ENCODE measurements at regions not wholly inside any gene's neighbourhood (a gene's known extent, or its start where the extent isn't known, plus 50 kb on each side); places are given as distances from the start of the nearest gene placed in this dataset.
"Not testable (repeated sequence)": the region's sequence is repeated elsewhere in the genome, so short reads cannot be mapped to it uniquely, and the experiment has no call there.

- not testable (repeated sequence) for H3K18ac ChIP-seq (ENCODE audit: low read depth in 1 of 2, low read length in 2 of 2); H3K27me3 ChIP-seq (ENCODE audit: control insufficient read depth in 1 of 2, insufficient read depth in 1 of 2, low read length in 2 of 2); H2BK5ac ChIP-seq (ENCODE audit: low read depth, low read length, poor library complexity, severe bottlenecking); H3K4me3 ChIP-seq (ENCODE audit: insufficient read depth in 1 of 2, low read depth in 1 of 2, low read length in 2 of 2); H2BK12ac ChIP-seq (ENCODE audit: low read length in 2 of 2); H2BK15ac ChIP-seq (ENCODE audit: low read depth, poor library complexity, severe bottlenecking); H2AK5ac ChIP-seq (ENCODE audit: low read length, severe bottlenecking); H2BK120ac ChIP-seq (ENCODE audit: low read depth, low read length); H3K9ac ChIP-seq (ENCODE audit: low read length); H3K23ac ChIP-seq (ENCODE audit: low read length in 2 of 2); H3K36me3 ChIP-seq (ENCODE audit: control insufficient read depth in 1 of 2, insufficient read depth in 2 of 2, low read depth in 1 of 2, low read length in 2 of 2); H3K79me1 ChIP-seq (replicated peaks; ENCODE audit: low read length, poor library complexity, severe bottlenecking); H3K4me1 ChIP-seq (ENCODE audit: control insufficient read depth, insufficient read depth, low read depth, low read length); H4K8ac ChIP-seq (ENCODE audit: low read length); DNase-seq; H3K14ac ChIP-seq (ENCODE audit: low read length in 2 of 2); H3K4ac ChIP-seq (ENCODE audit: low read depth in 1 of 2, low read length in 2 of 2); H3K4me2 ChIP-seq (ENCODE audit: low read length, poor library complexity, severe bottlenecking); H2AFZ ChIP-seq (ENCODE audit: low read depth, low read length); H3K27ac ChIP-seq (ENCODE audit: low read length, poor library complexity, severe bottlenecking); H4K91ac ChIP-seq (ENCODE audit: low read length)
- H3K9me3 ChIP-seq (ENCODE audit: control insufficient read depth, low read length): peaks cover 24% of the 10 kb centered on the region
- 88% methylated on average over 6 of the region's 6 CpGs for WGBS
These were observed 1737.8 kb upstream of the ACO1 start for GRCh38 chr9:30646639-30647038.

GRCh38 chr9:30661925-30662324, 1722.5 kb upstream of the ACO1 start:
- Histone ChIP-seq H3K9me3 (ENCODE audit: control insufficient read depth, low read length) (no peaks in the 10 kb centered on the region), H3K27ac (ENCODE audit: low read length, poor library complexity, severe bottlenecking) (no peak overlapping the region), H3K36me3 (ENCODE audit: control insufficient read depth in 1 of 2, insufficient read depth in 2 of 2, low read depth in 1 of 2, low read length in 2 of 2) (no peaks in the 10 kb centered on the region), H2BK5ac (ENCODE audit: low read depth, low read length, poor library complexity, severe bottlenecking) (no peak overlapping the region), H3K4me2 (ENCODE audit: low read length, poor library complexity, severe bottlenecking) (no peak overlapping the region), H2AFZ (ENCODE audit: low read depth, low read length) (no peak overlapping the region), H2BK12ac (ENCODE audit: low read length in 2 of 2) (no peak overlapping the region), H2BK15ac (ENCODE audit: low read depth, poor library complexity, severe bottlenecking) (no peak overlapping the region), H3K27me3 (ENCODE audit: control insufficient read depth in 1 of 2, insufficient read depth in 1 of 2, low read length in 2 of 2) (no peaks in the 10 kb centered on the region), H3K14ac (ENCODE audit: low read length in 2 of 2) (no peak overlapping the region), H4K8ac (ENCODE audit: low read length) (no peak overlapping the region), H2AK5ac (ENCODE audit: low read length, severe bottlenecking) (no peak overlapping the region), H4K91ac (ENCODE audit: low read length) (no peak overlapping the region), H3K79me1 (replicated peaks; ENCODE audit: low read length, poor library complexity, severe bottlenecking) (no peaks in the 10 kb centered on the region), H3K4me3 (ENCODE audit: insufficient read depth in 1 of 2, low read depth in 1 of 2, low read length in 2 of 2) (no peak overlapping the region), H3K9ac (ENCODE audit: low read length) (no peak overlapping the region), H2BK120ac (ENCODE audit: low read depth, low read length) (no peak overlapping the region), H3K4me1 (ENCODE audit: control insufficient read depth, insufficient read depth, low read depth, low read length) (no peaks in the 10 kb centered on the region), H3K23ac (ENCODE audit: low read length in 2 of 2) (no peak overlapping the region), H3K18ac (ENCODE audit: low read depth in 1 of 2, low read length in 2 of 2) (no peak overlapping the region), H3K4ac (ENCODE audit: low read depth in 1 of 2, low read length in 2 of 2) (no peak overlapping the region)
- no peak for DNase-seq
- WGBS: 55% methylated on average over 3 of the region's 5 CpGs

- no peaks in the 10 kb centered on the region for H3K36me3 ChIP-seq (ENCODE audit: control insufficient read depth in 1 of 2, insufficient read depth in 2 of 2, low read depth in 1 of 2, low read length in 2 of 2)
- H2BK120ac ChIP-seq (ENCODE audit: low read depth, low read length): no peak overlapping the region
- no peak overlapping the region for H2AFZ ChIP-seq (ENCODE audit: low read depth, low read length)
- no peak overlapping the region for H3K14ac ChIP-seq (ENCODE audit: low read length in 2 of 2)
- H3K79me1 ChIP-seq (replicated peaks; ENCODE audit: low read length, poor library complexity, severe bottlenecking): no peaks in the 10 kb centered on the region
- no peak overlapping the region for H2AK5ac ChIP-seq (ENCODE audit: low read length, severe bottlenecking)
- H2BK15ac ChIP-seq (ENCODE audit: low read depth, poor library complexity, severe bottlenecking): no peak overlapping the region
- no peak overlapping the region for H3K27ac ChIP-seq (ENCODE audit: low read length, poor library complexity, severe bottlenecking)
- no peak overlapping the region for H3K4me3 ChIP-seq (ENCODE audit: insufficient read depth in 1 of 2, low read depth in 1 of 2, low read length in 2 of 2)
- no peaks in the 10 kb centered on the region for H3K9me3 ChIP-seq (ENCODE audit: control insufficient read depth, low read length)
- no peak overlapping the region for H3K18ac ChIP-seq (ENCODE audit: low read depth in 1 of 2, low read length in 2 of 2)
- H3K4me2 ChIP-seq (ENCODE audit: low read length, poor library complexity, severe bottlenecking): no peak overlapping the region
- no peaks in the 10 kb centered on the region for H3K27me3 ChIP-seq (ENCODE audit: control insufficient read depth in 1 of 2, insufficient read depth in 1 of 2, low read length in 2 of 2)
- no peak overlapping the region for H4K91ac ChIP-seq (ENCODE audit: low read length)
- WGBS: 87% methylated on average over 12 of the region's 13 CpGs
- H3K4me1 ChIP-seq (ENCODE audit: control insufficient read depth, insufficient read depth, low read depth, low read length): no peaks in the 10 kb centered on the region
- H3K23ac ChIP-seq (ENCODE audit: low read length in 2 of 2): no peak overlapping the region
- no peak overlapping the region for H4K8ac ChIP-seq (ENCODE audit: low read length)
- no peak overlapping the region for H3K9ac ChIP-seq (ENCODE audit: low read length)
- no peak overlapping the region for H2BK12ac ChIP-seq (ENCODE audit: low read length in 2 of 2)
- DNase-seq: no peak
- no peak overlapping the region for H3K4ac ChIP-seq (ENCODE audit: low read depth in 1 of 2, low read length in 2 of 2)
- no peak overlapping the region for H2BK5ac ChIP-seq (ENCODE audit: low read depth, low read length, poor library complexity, severe bottlenecking)
These were observed 1713.5 kb upstream of the ACO1 start for GRCh38 chr9:30670805-30671562.

- no peak overlapping the region for H3K27ac ChIP-seq (ENCODE audit: low read length, poor library complexity, severe bottlenecking)
- H3K4me3 ChIP-seq (ENCODE audit: insufficient read depth in 1 of 2, low read depth in 1 of 2, low read length in 2 of 2): no peak overlapping the region
- H3K27me3 ChIP-seq (ENCODE audit: control insufficient read depth in 1 of 2, insufficient read depth in 1 of 2, low read length in 2 of 2): no peaks in the 10 kb centered on the region
- no peak overlapping the region for H2BK15ac ChIP-seq (ENCODE audit: low read depth, poor library complexity, severe bottlenecking)
- H3K9me3 ChIP-seq (ENCODE audit: control insufficient read depth, low read length): no peaks in the 10 kb centered on the region
- no peak overlapping the region for H3K9ac ChIP-seq (ENCODE audit: low read length)
- no peaks in the 10 kb centered on the region for H3K36me3 ChIP-seq (ENCODE audit: control insufficient read depth in 1 of 2, insufficient read depth in 2 of 2, low read depth in 1 of 2, low read length in 2 of 2)
- no peak overlapping the region for H2BK12ac ChIP-seq (ENCODE audit: low read length in 2 of 2)
- no peak overlapping the region for H3K23ac ChIP-seq (ENCODE audit: low read length in 2 of 2)
- no peaks in the 10 kb centered on the region for H3K4me1 ChIP-seq (ENCODE audit: control insufficient read depth, insufficient read depth, low read depth, low read length)
- no peaks in the 10 kb centered on the region for H3K79me1 ChIP-seq (replicated peaks; ENCODE audit: low read length, poor library complexity, severe bottlenecking)
- no peak overlapping the region for H4K91ac ChIP-seq (ENCODE audit: low read length)
- no peak for DNase-seq
- no peak overlapping the region for H2AK5ac ChIP-seq (ENCODE audit: low read length, severe bottlenecking)
- H2BK5ac ChIP-seq (ENCODE audit: low read depth, low read length, poor library complexity, severe bottlenecking): no peak overlapping the region
- H3K4ac ChIP-seq (ENCODE audit: low read depth in 1 of 2, low read length in 2 of 2): no peak overlapping the region
- no peak overlapping the region for H3K4me2 ChIP-seq (ENCODE audit: low read length, poor library complexity, severe bottlenecking)
- H2BK120ac ChIP-seq (ENCODE audit: low read depth, low read length): no peak overlapping the region
- H4K8ac ChIP-seq (ENCODE audit: low read length): no peak overlapping the region
- no peak overlapping the region for H3K14ac ChIP-seq (ENCODE audit: low read length in 2 of 2)
- WGBS: 92% methylated on average over 1 of the region's 1 CpG
- H2AFZ ChIP-seq (ENCODE audit: low read depth, low read length): no peak overlapping the region
- no peak overlapping the region for H3K18ac ChIP-seq (ENCODE audit: low read depth in 1 of 2, low read length in 2 of 2)
These were observed 1711.3 kb upstream of the ACO1 start for GRCh38 chr9:30673132-30673531.
